B cell (primary cell): ENCODE measurements at regions not wholly inside any gene's neighbourhood (a gene's known extent, or its start where the extent isn't known, plus 50 kb on each side); places are given as distances from the start of the nearest gene placed in this dataset.

Experiments used
- ATAC-seq: fragments of 200-7000 bp; cut with Tn5 transposase; one replicate; pipeline ENCODE4 v1.10.0; 2021; ENCODE audit warnings: low read depth, mild to moderate bottlenecking, moderate number of reproducible peaks, moderate library complexity
- CTCF ChIA-PET: fragments of 350-600 bp; sonication (Branson Sonifier 250); formaldehyde crosslinking; loops from one replicate; lab custom pipeline; 2021; ENCODE audit warnings: antibody characterized with exemption, inconsistent platforms; lab: Charles Lee
- POLR2A ChIA-PET: fragments of 350-600 bp; sonication (Branson Sonifier 250); formaldehyde crosslinking; loops from one replicate; lab custom pipeline; 2021; ENCODE audit warnings: antibody characterized with exemption; lab: Charles Lee
- DNase-seq: peaks from one replicate; pipeline ENCODE4 v3.0.0; 2013
- H2AFZ ChIP-seq: 2 replicates; pipeline ENCODE4 v1.6.1; 2012; ENCODE audit warnings: mild to moderate bottlenecking, low read depth, low read length; ENCODE audit not compliant: insufficient read depth, poor library complexity, severe bottlenecking
- H3K27ac ChIP-seq, 2 donors: 1 replicate in 1 of 2; 2 replicates in 1 of 2; pipeline ENCODE4 v1.5.1; 2012 to 2013; ENCODE audit warnings: low read length in 2 of 2, mild to moderate bottlenecking in 2 of 2, moderate library complexity in 1 of 2
- H3K27me3 ChIP-seq, 4 experiments: fragments of 200-600 bp in 1 of 4; sonication (generic) in 1 of 4; replicated peaks in 1 of 4; 1 replicate in 2 of 4; 2 replicates in 2 of 4; pipeline versions ENCODE4 v1.6.1 to v1.7.0; 2013 to 2016; ENCODE audit warnings: low read length in 3 of 4, mild to moderate bottlenecking in 2 of 4, mixed read lengths in 1 of 4, moderate library complexity in 1 of 4; ENCODE audit not compliant: insufficient read depth in 4 of 4, control insufficient read depth in 3 of 4; ENCODE audit errors: control extremely low read depth in 1 of 4
- H3K36me3 ChIP-seq, 2 experiments: replicated peaks in 1 of 2; 1 replicate in 1 of 2; 2 replicates in 1 of 2; pipeline versions ENCODE4 v1.6.1 to v1.7.1; 2013; ENCODE audit warnings: low read length in 1 of 2; ENCODE audit not compliant: insufficient read depth in 2 of 2, control insufficient read depth in 1 of 2; ENCODE audit errors: control extremely low read depth in 1 of 2, extremely low read depth in 1 of 2
- H3K4me1 ChIP-seq, 2 donors: fragments of 200-600 bp in 1 of 2; sonication (generic) in 1 of 2; 1 replicate in 1 of 2; 2 replicates in 1 of 2; pipeline versions ENCODE4 v1.5.1 to v1.6.1; 2013 to 2017; ENCODE audit warnings: low read length in 2 of 2; ENCODE audit not compliant: control insufficient read depth in 2 of 2, insufficient read depth in 2 of 2
- H3K4me2 ChIP-seq: replicated peaks from 2 replicates; pipeline ENCODE3; 2012; ENCODE audit warnings: mild to moderate bottlenecking, low read depth, low read length; ENCODE audit not compliant: poor library complexity, severe bottlenecking
- H3K4me3 ChIP-seq, 5 experiments: fragments of 200-600 bp in 1 of 5; sonication (generic) in 1 of 5; 1 replicate in 3 of 5; 2 replicates in 2 of 5; pipeline versions ENCODE4 v1.5.1 to v1.7.0; 2011 to 2016; ENCODE audit warnings: low read length in 4 of 5, mild to moderate bottlenecking in 4 of 5, low read depth in 2 of 5, control low read depth in 1 of 5, moderate library complexity in 1 of 5; ENCODE audit not compliant: insufficient read depth in 1 of 5; ENCODE audit errors: control extremely low read depth in 1 of 5, extremely low read depth in 1 of 5
- H3K79me2 ChIP-seq: fragments of 200-600 bp; sonication (generic); one replicate; pipeline ENCODE4 v1.6.0; 2016; ENCODE audit warnings: low read length; ENCODE audit not compliant: control insufficient read depth, insufficient read depth
- H3K9ac ChIP-seq: fragments of 200-600 bp; sonication (generic); 2 replicates; pipeline ENCODE4 v1.6.1; 2017; ENCODE audit warnings: mild to moderate bottlenecking, low read length, moderate library complexity
- H3K9me3 ChIP-seq, 3 donors: one replicate each; pipeline versions ENCODE4 v1.6.1 to v1.7.1; 2013; ENCODE audit warnings: low read length in 2 of 3; ENCODE audit not compliant: control insufficient read depth in 2 of 3, insufficient read depth in 1 of 3; ENCODE audit errors: control extremely low read depth in 1 of 3
- H4K20me1 ChIP-seq: 2 replicates; pipeline ENCODE4 v1.6.0; 2012; ENCODE audit warnings: mild to moderate bottlenecking, low read length; ENCODE audit not compliant: insufficient read depth, control insufficient read depth, poor library complexity, severe bottlenecking
- H3K27ac Mint-ChIP-seq: one replicate; pipeline ENCODE4 v1.8.0; 2021; ENCODE audit warnings: mixed read lengths
- H3K27me3 Mint-ChIP-seq: one replicate; pipeline ENCODE4 v1.8.0; 2021; ENCODE audit warnings: mixed read lengths
- H3K4me1 Mint-ChIP-seq: one replicate; pipeline ENCODE4 v1.8.0; 2021; ENCODE audit warnings: mixed read lengths
- H3K4me3 Mint-ChIP-seq: one replicate; pipeline ENCODE4 v1.8.0; 2021; ENCODE audit warnings: mixed read lengths
- H3K9me3 Mint-ChIP-seq: one replicate; pipeline ENCODE4 v1.8.0; 2022; ENCODE audit warnings: mixed read lengths; ENCODE audit not compliant: insufficient read depth
- EZH2 ChIP-seq: IDR thresholded peaks from 2 replicates; pipeline ENCODE4 v1.6.1; 2012; ENCODE audit warnings: borderline replicate concordance, low read depth, mild to moderate bottlenecking, moderate library complexity, low read length; ENCODE audit not compliant: insufficient read depth, poor library complexity, severe bottlenecking
- WGBS: methylation state at CpG from one replicate; pipeline ENCODE4 v1.1.5; 2013; ENCODE audit warnings: missing lambda C conversion rate; ENCODE audit not compliant: insufficient coverage; 5-methylcytosine and 5-hydroxymethylcytosine counted together
- intact Hi-C: fragments of 100-400 bp; cut with micrococcal nuclease; formaldehyde crosslinking; loops from one replicate; pipeline ENCODE4 v1.10.0; 2022
- TF ChIP-seq, protein P1 (sequence below): fragments of 200-600 bp; IDR thresholded peaks from one replicate; pipeline ENCODE4 v1.8.0; 2022; ENCODE audit warnings: antibody characterized with exemption, mild to moderate bottlenecking

DNA sequence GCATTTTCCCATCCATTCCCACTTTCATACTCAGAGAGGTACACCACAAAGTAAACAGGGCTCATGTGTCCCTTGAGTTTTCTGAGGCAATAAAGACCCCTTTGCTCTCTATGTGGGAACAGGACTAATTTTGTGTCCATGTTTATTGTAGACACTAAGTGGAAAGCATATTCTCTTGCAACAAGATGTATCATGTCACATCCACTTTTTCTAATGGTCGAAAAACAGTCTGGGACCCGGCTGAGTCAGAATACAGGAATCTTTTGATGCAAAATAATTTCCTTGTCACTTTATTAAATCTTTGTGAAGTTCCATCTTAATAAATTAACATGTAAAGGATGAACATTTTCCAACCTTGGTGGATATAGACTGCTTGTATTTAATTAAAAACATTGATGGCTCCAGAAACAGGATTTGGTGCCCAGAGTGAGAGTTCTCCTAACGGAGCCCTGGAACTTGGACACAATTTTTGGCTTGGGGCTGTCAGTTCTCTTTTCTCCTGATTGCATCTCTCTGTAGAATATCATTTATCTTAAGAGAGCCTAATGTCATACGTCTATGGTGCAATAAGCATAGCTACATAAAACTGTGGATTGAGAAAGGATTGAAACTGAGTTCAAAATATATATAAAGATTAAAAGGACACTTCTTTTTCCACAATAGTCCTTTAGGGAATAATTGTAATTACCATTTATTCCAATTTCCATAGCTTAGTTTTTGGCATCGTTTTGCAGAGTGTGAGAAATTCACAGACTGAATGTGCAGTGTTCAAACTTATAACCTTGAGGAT, 1116.7 kb upstream of the SEMA6A start:
- Mint-ChIP-seq H3K4me3 (no peak overlapping the region), H3K4me1 (no peaks in the 10 kb centered on the region), H3K27me3 (no peaks in the 10 kb centered on the region), H3K27ac (no peak overlapping the region), H3K9me3 (no peaks in the 10 kb centered on the region)
- H3K4me1 ChIP-seq: no peaks in the 10 kb centered on the region
- no peaks in the 10 kb centered on the region for H4K20me1 ChIP-seq
- H3K4me3 ChIP-seq: no peak overlapping the region
- ChIA-PET CTCF (no interaction called here), POLR2A (no interaction called here)
- H3K27me3 ChIP-seq: no peaks in the 10 kb centered on the region
- WGBS: 80% methylated on average over 1 of the region's 5 CpGs
- no peaks in the 10 kb centered on the region for H3K9me3 ChIP-seq
- TF ChIP-seq, protein P1, sequence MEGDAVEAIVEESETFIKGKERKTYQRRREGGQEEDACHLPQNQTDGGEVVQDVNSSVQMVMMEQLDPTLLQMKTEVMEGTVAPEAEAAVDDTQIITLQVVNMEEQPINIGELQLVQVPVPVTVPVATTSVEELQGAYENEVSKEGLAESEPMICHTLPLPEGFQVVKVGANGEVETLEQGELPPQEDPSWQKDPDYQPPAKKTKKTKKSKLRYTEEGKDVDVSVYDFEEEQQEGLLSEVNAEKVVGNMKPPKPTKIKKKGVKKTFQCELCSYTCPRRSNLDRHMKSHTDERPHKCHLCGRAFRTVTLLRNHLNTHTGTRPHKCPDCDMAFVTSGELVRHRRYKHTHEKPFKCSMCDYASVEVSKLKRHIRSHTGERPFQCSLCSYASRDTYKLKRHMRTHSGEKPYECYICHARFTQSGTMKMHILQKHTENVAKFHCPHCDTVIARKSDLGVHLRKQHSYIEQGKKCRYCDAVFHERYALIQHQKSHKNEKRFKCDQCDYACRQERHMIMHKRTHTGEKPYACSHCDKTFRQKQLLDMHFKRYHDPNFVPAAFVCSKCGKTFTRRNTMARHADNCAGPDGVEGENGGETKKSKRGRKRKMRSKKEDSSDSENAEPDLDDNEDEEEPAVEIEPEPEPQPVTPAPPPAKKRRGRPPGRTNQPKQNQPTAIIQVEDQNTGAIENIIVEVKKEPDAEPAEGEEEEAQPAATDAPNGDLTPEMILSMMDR: no peak
- TF ChIP-seq EZH2: no peak
- ATAC-seq (no peak), DNase-seq (no peak)
- no peak overlapping the region for H3K9ac ChIP-seq
- H2AFZ ChIP-seq: no peak overlapping the region
- H3K36me3 ChIP-seq: no peaks in the 10 kb centered on the region
- no peaks in the 10 kb centered on the region for H3K79me2 ChIP-seq
- intact Hi-C loops: no loop called here
- no peak overlapping the region for H3K4me2 ChIP-seq
- no peak overlapping the region for H3K27ac ChIP-seq

- no peaks in the 10 kb centered on the region for H4K20me1 ChIP-seq
- intact Hi-C loops: no loop called here
- Mint-ChIP-seq H3K4me1 (no peaks in the 10 kb centered on the region), H3K9me3 (no peaks in the 10 kb centered on the region), H3K27me3 (no peaks in the 10 kb centered on the region), H3K4me3 (no peak overlapping the region), H3K27ac (no peak overlapping the region)
- H3K4me3 ChIP-seq: no peak overlapping the region
- 79% methylated on average over 2 of the region's 4 CpGs for WGBS
- ChIA-PET POLR2A (no interaction called here), CTCF (no interaction called here)
- H3K4me2 ChIP-seq: no peak overlapping the region
- TF ChIP-seq, protein P1: no peak
- TF ChIP-seq EZH2: no peak
- H3K36me3 ChIP-seq: no peaks in the 10 kb centered on the region
- no peaks in the 10 kb centered on the region for H3K9me3 ChIP-seq
- H3K79me2 ChIP-seq: no peaks in the 10 kb centered on the region
- no peak overlapping the region for H3K27ac ChIP-seq
- DNase-seq (no peak), ATAC-seq (no peak)
- no peaks in the 10 kb centered on the region for H3K27me3 ChIP-seq
- H3K4me1 ChIP-seq: no peaks in the 10 kb centered on the region
- no peak overlapping the region for H2AFZ ChIP-seq
- H3K9ac ChIP-seq: no peak overlapping the region
These were observed 1116.0 kb upstream of the SEMA6A start for GRCh38 chr5:117690612-117691011.
